ENCODE measurements at regions not wholly inside any gene's neighbourhood (a gene's known extent, or its start where the extent isn't known, plus 50 kb on each side); places are given as distances from the start of the nearest gene placed in this dataset.

DNA sequence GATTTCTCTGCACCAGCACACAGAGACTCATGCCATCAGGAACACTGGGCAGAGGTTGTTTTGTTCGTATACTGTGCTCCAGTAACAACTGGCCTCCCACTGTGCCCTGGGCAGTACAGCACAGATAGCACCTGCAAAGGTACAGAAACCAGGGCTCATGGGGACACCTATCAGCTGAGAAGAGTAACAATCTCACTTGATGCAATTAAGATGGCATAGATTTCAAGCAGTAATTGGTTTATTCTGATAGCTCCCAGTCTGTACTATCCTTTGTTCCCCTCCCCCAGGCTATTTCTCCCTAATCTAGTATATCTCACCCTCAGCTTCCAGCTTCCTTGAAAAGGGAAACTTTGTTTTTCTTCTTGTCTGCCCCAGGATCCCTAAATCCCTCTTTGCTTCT, 343.9 kb upstream of the MMADHC start:
- Histone ChIP-seq H3K27ac (ENCODE audit: low read length) (no peak overlapping the region), H3K79me2 (ENCODE audit: low read length) (no peaks in the 10 kb centered on the region), H3K4me1 (ENCODE audit: insufficient read depth, low read length) (no peaks in the 10 kb centered on the region), H4K20me1 (ENCODE audit: low read length) (no peaks in the 10 kb centered on the region), H3K9ac (ENCODE audit: low read length) (no peak overlapping the region), H3K4me3 (ENCODE audit: low read length) (no peak overlapping the region), H3F3A (ENCODE audit: low read length, unreplicated experiment) (no peaks in the 10 kb centered on the region), H3K27me3 (ENCODE audit: low read length) (no peaks in the 10 kb centered on the region), H3K4me2 (ENCODE audit: low read length) (no peak overlapping the region), H2AFZ (ENCODE audit: low read length) (no peak overlapping the region), H3K9me2 (replicated peaks; ENCODE audit: low read length) (no peaks in the 10 kb centered on the region), H3K36me3 (ENCODE audit: low read depth, low read length) (no peaks in the 10 kb centered on the region), H3K9me3 (ENCODE audit: low read length) (no peaks in the 10 kb centered on the region)
- no peak for DNase-seq
- TF ChIP-seq EZH2 (IDR thresholded peaks at IDR 0.05; ENCODE audit: low read length, unreplicated experiment), result no peak
- no peak for TF ChIP-seq EZH2phosphoT487 (IDR thresholded peaks at IDR 0.05; ENCODE audit: borderline replicate concordance, low read length)
- no peak for TF ChIP-seq CTCF (conservative IDR thresholded peaks at IDR 0.05; ENCODE audit: low read depth, low read length)
- POLR2A ChIA-PET (ENCODE audit: unreplicated experiment), result no interaction called here
- intact Hi-C loops (cut with micrococcal nuclease), result no loop called here
- ATAC-seq, result no peak
- CTCF ChIA-PET, result no interaction called here
- no TSS peak for BruUV-seq (replicated peaks)

DNA sequence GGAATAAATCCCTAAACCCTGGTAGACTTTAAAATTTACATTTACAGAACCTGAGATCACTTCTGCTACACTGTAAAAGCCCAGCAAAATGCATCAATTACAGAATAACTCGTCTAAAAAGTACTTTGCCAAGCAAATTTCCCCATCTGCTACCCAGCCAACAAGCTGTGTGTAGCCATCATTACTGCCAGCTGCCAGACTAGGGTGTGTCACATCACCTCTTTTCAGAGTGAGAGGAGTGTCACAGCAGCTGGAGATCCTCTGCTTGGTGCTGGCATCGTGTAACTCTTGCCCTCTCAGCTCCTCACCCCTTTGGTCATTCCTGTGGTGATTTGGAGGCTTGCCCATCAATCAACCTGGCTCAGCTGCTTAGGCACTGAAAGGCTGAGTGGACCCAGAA, 340.4 kb upstream of the MMADHC start:
- Histone ChIP-seq H3K4me1 (ENCODE audit: insufficient read depth, low read length) (peaks cover 21% of the 10 kb centered on the region), H3F3A (ENCODE audit: low read length, unreplicated experiment) (peaks cover 14% of the 10 kb centered on the region), H3K9me3 (ENCODE audit: low read length) (no peaks in the 10 kb centered on the region), H2AFZ (ENCODE audit: low read length) (no peak overlapping the region), H3K36me3 (ENCODE audit: low read depth, low read length) (no peaks in the 10 kb centered on the region), H3K4me3 (ENCODE audit: low read length) (no peak overlapping the region), H3K9me2 (replicated peaks; ENCODE audit: low read length) (no peaks in the 10 kb centered on the region), H3K27me3 (ENCODE audit: low read length) (no peaks in the 10 kb centered on the region), H3K27ac (ENCODE audit: low read length) (no peak overlapping the region), H3K9ac (ENCODE audit: low read length) (no peak overlapping the region), H3K79me2 (ENCODE audit: low read length) (no peaks in the 10 kb centered on the region), H3K4me2 (ENCODE audit: low read length) (no peak overlapping the region), H4K20me1 (ENCODE audit: low read length) (no peaks in the 10 kb centered on the region)
- no peak for DNase-seq
- intact Hi-C loops (cut with micrococcal nuclease), result loop anchor here (10.0 kb wide), 4 partner anchors 113 to 557 kb away; partner anchors contain the start of gene RND3
- no TSS peak for BruUV-seq (replicated peaks)
- TF ChIP-seq EZH2 (IDR thresholded peaks at IDR 0.05; ENCODE audit: low read length, unreplicated experiment), result no peak
- TF ChIP-seq EZH2phosphoT487 (IDR thresholded peaks at IDR 0.05; ENCODE audit: borderline replicate concordance, low read length), result no peak
- TF ChIP-seq CTCF (conservative IDR thresholded peaks at IDR 0.05; ENCODE audit: low read depth, low read length), result no peak
- ChIA-PET POLR2A (ENCODE audit: unreplicated experiment) (no interaction called here), CTCF (no interaction called here)
- ATAC-seq, result no peak

DNA sequence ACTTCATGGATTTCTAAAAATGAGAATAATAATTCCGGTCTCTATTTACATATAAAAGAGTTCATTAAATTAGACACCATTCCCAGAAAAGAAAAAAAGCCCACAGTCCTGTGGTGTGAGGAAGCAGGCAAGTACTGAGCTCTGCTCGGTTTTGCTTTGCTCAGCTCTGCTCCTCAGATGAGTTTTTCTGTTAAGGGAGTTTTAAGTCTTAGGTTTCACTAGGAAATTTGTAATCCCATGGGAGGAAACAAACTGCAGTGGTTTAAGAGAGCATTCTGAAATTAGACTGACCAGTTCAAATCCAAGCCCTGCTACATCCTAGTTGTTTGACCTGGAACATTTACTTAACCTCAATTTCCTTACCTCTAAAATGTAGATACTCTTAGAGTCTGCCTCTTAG, 338.6 kb upstream of the MMADHC start:
- POLR2A ChIA-PET (ENCODE audit: unreplicated experiment), result no interaction called here
- Histone ChIP-seq H3K9me2 (replicated peaks; ENCODE audit: low read length) (no peaks in the 10 kb centered on the region), H3K9me3 (ENCODE audit: low read length) (no peaks in the 10 kb centered on the region), H3K27me3 (ENCODE audit: low read length) (no peaks in the 10 kb centered on the region), H3F3A (ENCODE audit: low read length, unreplicated experiment) (peaks cover 14% of the 10 kb centered on the region), H3K9ac (ENCODE audit: low read length) (no peak overlapping the region), H3K79me2 (ENCODE audit: low read length) (no peaks in the 10 kb centered on the region), H3K4me3 (ENCODE audit: low read length) (no peak overlapping the region), H2AFZ (ENCODE audit: low read length) (no peak overlapping the region), H3K36me3 (ENCODE audit: low read depth, low read length) (no peaks in the 10 kb centered on the region), H3K4me1 (ENCODE audit: insufficient read depth, low read length) (peaks cover 31% of the 10 kb centered on the region), H3K4me2 (ENCODE audit: low read length) (no peak overlapping the region), H3K27ac (ENCODE audit: low read length) (no peak overlapping the region), H4K20me1 (ENCODE audit: low read length) (no peaks in the 10 kb centered on the region)
- ATAC-seq (no peak), DNase-seq (no peak)
- no TSS peak for BruUV-seq (replicated peaks)
- intact Hi-C loops (cut with micrococcal nuclease), result loop anchor here (10.0 kb wide), 4 partner anchors 111 to 559 kb away; partner anchors contain the start of gene RND3
- TF ChIP-seq CTCF (conservative IDR thresholded peaks at IDR 0.05; ENCODE audit: low read depth, low read length) (no peak), EZH2phosphoT487 (IDR thresholded peaks at IDR 0.05; ENCODE audit: borderline replicate concordance, low read length) (no peak), EZH2 (IDR thresholded peaks at IDR 0.05; ENCODE audit: low read length, unreplicated experiment) (no peak)
- CTCF ChIA-PET, result no interaction called here

Measured in PC-3 (cell line).